Thyroid gland (tissue), 4 donors: ENCODE measurements at regions not wholly inside any gene's neighbourhood (a gene's known extent, or its start where the extent isn't known, plus 50 kb on each side); places are given as distances from the start of the nearest gene placed in this dataset.

Experiments used
- CTCF ChIP-seq, 6 experiments: fragments of 200-600 bp in 3 of 6; fragments of 450-650 bp in 3 of 6; sonication (generic) in 3 of 6; IDR thresholded peaks; one replicate each; pipeline ENCODE4 v1.5.1; 2016 to 2019; ENCODE audit warnings: antibody characterized with exemption in 6 of 6, mild to moderate bottlenecking in 2 of 6, inconsistent platforms in 1 of 6, moderate library complexity in 1 of 6
- POLR2A ChIP-seq, 2 donors: fragments of 450-650 bp; IDR thresholded peaks; one replicate each; pipeline ENCODE4 v1.6.1; 2017; ENCODE audit warnings: antibody characterized with exemption in 2 of 2, mild to moderate bottlenecking in 2 of 2, moderate library complexity in 1 of 2

GRCh38 chr18:37689841-37690240 lies 124.2 kb upstream of the CELF4 start:
- TF ChIP-seq CTCF (IDR thresholded peaks at IDR 0.05) (no peak), POLR2A (IDR thresholded peaks at IDR 0.05) (no peak)
